ENCODE measurements at regions not wholly inside any gene's neighbourhood (a gene's known extent, or its start where the extent isn't known, plus 50 kb on each side); places are given as distances from the start of the nearest gene placed in this dataset.

DNA sequence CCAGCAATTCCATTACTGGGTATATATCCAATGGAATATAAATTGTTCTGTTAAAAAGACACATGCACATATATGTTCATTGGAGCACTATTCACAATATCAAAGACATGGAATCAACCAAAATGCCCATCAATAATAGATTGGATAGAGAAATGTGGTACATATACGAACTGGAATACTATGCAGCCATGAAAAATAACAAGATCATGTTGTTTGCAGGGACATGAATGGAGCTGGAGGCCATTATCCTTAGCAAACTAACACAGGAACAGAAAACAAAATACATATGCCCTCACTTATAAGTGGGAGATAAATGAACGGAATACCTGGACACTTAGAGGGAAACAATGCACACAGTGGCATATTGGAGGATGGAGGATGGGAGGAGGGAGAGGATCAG, 355.8 kb downstream of the CCDC85A start:
- CTCF ChIA-PET: no interaction called here
- 52% methylated on average over 2 of the region's 2 CpGs for WGBS (ENCODE audit: low lambda C conversion rate)

DNA sequence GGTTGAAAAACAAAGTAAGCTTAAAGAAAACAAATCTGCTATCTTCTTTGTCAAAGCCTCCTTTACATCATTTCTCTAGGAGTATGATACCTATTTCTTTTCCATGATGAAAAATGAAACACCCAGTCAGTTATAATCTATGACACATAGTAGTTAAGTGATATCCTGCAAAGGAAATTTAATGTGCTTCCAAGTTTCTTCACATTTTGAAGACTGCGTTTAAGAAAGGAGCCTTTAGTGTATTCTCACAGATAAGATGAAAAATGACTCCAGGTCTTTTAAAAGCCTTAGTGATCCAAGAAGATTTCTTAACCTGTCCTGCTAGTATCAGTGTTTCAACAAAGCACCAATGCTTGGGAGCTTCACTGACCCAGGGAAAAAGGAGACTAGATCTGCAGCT, 356.7 kb downstream of the CCDC85A start:
- 8% methylated on average over 1 of the region's 1 CpG for WGBS (ENCODE audit: low lambda C conversion rate)
- H3K9me2 ChIP-seq: no peaks in the 10 kb centered on the region
- no peak overlapping the region for H2AFZ ChIP-seq (ENCODE audit: low read depth)
- peak overlapping the region; percentile 76; a peak in 3 of 4 replicates for H3K27ac ChIP-seq (ENCODE audit: low read depth in 2 of 2, low read length in 1 of 2)
- H4K20me1 ChIP-seq (ENCODE audit: insufficient read depth): no peaks in the 10 kb centered on the region
- peaks cover 37% of the 10 kb centered on the region for H3K79me2 ChIP-seq (ENCODE audit: insufficient read depth)
- 0 out of 2 replicates have a peak, but pooled peaks have one; percentile 21 for TF ChIP-seq NFIC (IDR thresholded peaks at IDR 0.05; ENCODE audit: borderline replicate concordance)
- TF ChIP-seq RFX5 (IDR thresholded peaks at IDR 0.05; ENCODE audit: low read length): no peak
- TF ChIP-seq, protein P1, sequence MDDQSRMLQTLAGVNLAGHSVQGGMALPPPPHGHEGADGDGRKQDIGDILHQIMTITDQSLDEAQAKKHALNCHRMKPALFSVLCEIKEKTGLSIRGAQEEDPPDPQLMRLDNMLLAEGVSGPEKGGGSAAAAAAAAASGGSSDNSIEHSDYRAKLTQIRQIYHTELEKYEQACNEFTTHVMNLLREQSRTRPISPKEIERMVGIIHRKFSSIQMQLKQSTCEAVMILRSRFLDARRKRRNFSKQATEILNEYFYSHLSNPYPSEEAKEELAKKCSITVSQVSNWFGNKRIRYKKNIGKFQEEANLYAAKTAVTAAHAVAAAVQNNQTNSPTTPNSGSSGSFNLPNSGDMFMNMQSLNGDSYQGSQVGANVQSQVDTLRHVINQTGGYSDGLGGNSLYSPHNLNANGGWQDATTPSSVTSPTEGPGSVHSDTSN (IDR thresholded peaks at IDR 0.05): peak; percentile 11; the same call in 1 of the 2 replicates
- TF ChIP-seq GABPA (IDR thresholded peaks at IDR 0.05; ENCODE audit: low read depth): no peak
- no peak for TF ChIP-seq FOSL2 (IDR thresholded peaks at IDR 0.05; ENCODE audit: borderline replicate concordance, low read depth)
- TF ChIP-seq YY1 (IDR thresholded peaks at IDR 0.05; ENCODE audit: low read depth): no peak
- TF ChIP-seq CHD2 (IDR thresholded peaks at IDR 0.05; ENCODE audit: low read length, partially characterized antibody): no peak
- peak overlapping the region; percentile 44; the same call in 1 of the 2 replicates for H3K4me2 ChIP-seq
- no peaks in the 10 kb centered on the region for H3K27me3 ChIP-seq (ENCODE audit: insufficient read depth)
- H3F3A ChIP-seq (replicated peaks; ENCODE audit: insufficient read depth): peaks cover 58% of the 10 kb centered on the region
- H3K4me3 ChIP-seq (ENCODE audit: low read depth in 2 of 2, low read length in 1 of 2): peak overlapping the region in 1 of 2 experiments; percentile 9; a peak in 1 of 4 replicates
- ChIA-PET CTCF (no interaction called here), POLR2A (no interaction called here)
- H3K4me1 ChIP-seq (ENCODE audit: control insufficient read depth in 1 of 2, insufficient read depth in 2 of 2, low read depth in 1 of 2, low read length in 1 of 2): peaks cover 0 to 6% of the 10 kb centered on the region in 2 experiments; a peak in 1 of 4 replicates
- no peak for DNase-seq
- H3K9me3 ChIP-seq: no peaks in the 10 kb centered on the region
- peak overlapping the region; percentile 20; the same call in 1 of the 2 replicates for H3K9ac ChIP-seq
- peaks cover 0 to 3% of the 10 kb centered on the region in 2 experiments for H3K36me3 ChIP-seq (replicated peaks in 1 of 2; ENCODE audit: control insufficient read depth in 1 of 2, insufficient read depth in 2 of 2, low read length in 1 of 2)

More for the DNA sequence above, 355.8 kb downstream of the CCDC85A start:
- peaks cover 0 to 12% of the 10 kb centered on the region in 2 experiments; a peak in 1 of 4 replicates for H3K4me1 ChIP-seq (ENCODE audit: control insufficient read depth in 1 of 2, insufficient read depth in 2 of 2, low read depth in 1 of 2, low read length in 1 of 2)
- POLR2A ChIA-PET: no interaction called here
- H3K4me3 ChIP-seq (ENCODE audit: low read depth in 2 of 2, low read length in 1 of 2): no peak overlapping the region
- no peak for DNase-seq
- no peak overlapping the region for H3K4me2 ChIP-seq
- H3K9me2 ChIP-seq: no peaks in the 10 kb centered on the region
- no peaks in the 10 kb centered on the region for H3K27me3 ChIP-seq (ENCODE audit: insufficient read depth)
- no peak for TF ChIP-seq RFX5 (IDR thresholded peaks at IDR 0.05; ENCODE audit: low read length)
- no peak for TF ChIP-seq GABPA (IDR thresholded peaks at IDR 0.05; ENCODE audit: low read depth)
- no peak for TF ChIP-seq RXRA (IDR thresholded peaks at IDR 0.05; ENCODE audit: borderline replicate concordance, low read depth)
- TF ChIP-seq, protein P2, sequence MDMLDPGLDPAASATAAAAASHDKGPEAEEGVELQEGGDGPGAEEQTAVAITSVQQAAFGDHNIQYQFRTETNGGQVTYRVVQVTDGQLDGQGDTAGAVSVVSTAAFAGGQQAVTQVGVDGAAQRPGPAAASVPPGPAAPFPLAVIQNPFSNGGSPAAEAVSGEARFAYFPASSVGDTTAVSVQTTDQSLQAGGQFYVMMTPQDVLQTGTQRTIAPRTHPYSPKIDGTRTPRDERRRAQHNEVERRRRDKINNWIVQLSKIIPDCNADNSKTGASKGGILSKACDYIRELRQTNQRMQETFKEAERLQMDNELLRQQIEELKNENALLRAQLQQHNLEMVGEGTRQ (IDR thresholded peaks at IDR 0.05; ENCODE audit: borderline replicate concordance, low read depth, low read length): no peak
- TF ChIP-seq, protein P1 (IDR thresholded peaks at IDR 0.05): no peak
- no peaks in the 10 kb centered on the region for H4K20me1 ChIP-seq (ENCODE audit: insufficient read depth)
- H3F3A ChIP-seq (replicated peaks; ENCODE audit: insufficient read depth): peaks cover 67% of the 10 kb centered on the region
- H2AFZ ChIP-seq (ENCODE audit: low read depth): no peak overlapping the region
- peak overlapping the region in 1 of 2 experiments; percentile 76; a peak in 3 of 4 replicates for H3K27ac ChIP-seq (ENCODE audit: low read depth in 2 of 2, low read length in 1 of 2)
- no peaks in the 10 kb centered on the region for H3K9me3 ChIP-seq
- no peaks in the 10 kb centered on the region for H3K36me3 ChIP-seq (replicated peaks in 1 of 2; ENCODE audit: control insufficient read depth in 1 of 2, insufficient read depth in 2 of 2, low read length in 1 of 2)
- H3K9ac ChIP-seq: no peak overlapping the region
- peaks cover 28% of the 10 kb centered on the region for H3K79me2 ChIP-seq (ENCODE audit: insufficient read depth)
